ENCODE measurements at regions not wholly inside any gene's neighbourhood (a gene's known extent, or its start where the extent isn't known, plus 50 kb on each side); places are given as distances from the start of the nearest gene placed in this dataset.

DNA sequence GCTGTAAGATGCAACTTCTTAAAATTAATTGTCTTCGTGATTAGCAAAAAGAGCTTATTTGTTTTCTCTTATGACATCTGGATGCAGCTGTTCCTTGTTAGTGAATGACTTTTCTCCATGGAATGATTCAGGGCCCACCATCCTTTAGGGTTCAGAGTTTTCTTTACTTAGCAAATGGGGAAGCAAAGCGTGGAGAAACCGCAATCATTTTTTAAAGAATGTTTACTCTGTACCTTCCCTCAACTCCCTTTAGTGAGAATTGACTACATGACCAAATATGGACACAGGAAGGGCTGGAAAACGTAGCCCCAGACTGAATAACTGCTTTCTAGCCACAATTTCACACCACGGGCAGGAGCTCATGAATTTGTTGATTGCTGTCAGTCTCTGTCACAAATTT, 130.1 kb downstream of the EDEM1 start:
- Histone ChIP-seq H3K9me3 (no peaks in the 10 kb centered on the region), H3K4me3 (no peak overlapping the region), H3K27me3 (replicated peaks; ENCODE audit: insufficient read depth) (no peaks in the 10 kb centered on the region), H3K36me3 (no peaks in the 10 kb centered on the region), H3K4me1 (replicated peaks) (no peaks in the 10 kb centered on the region), H3K27ac (no peak overlapping the region)
- intact Hi-C loops (cut with DNase I) = no loop called here
- DNase-seq (ENCODE audit: low spot score) = no peak
- TF ChIP-seq POLR2AphosphoS5 (IDR thresholded peaks at IDR 0.05) = no peak
- TF ChIP-seq POLR2A (IDR thresholded peaks at IDR 0.05) = no peak
- TF ChIP-seq CTCF (IDR thresholded peaks at IDR 0.05) = no peak
- 60% methylated on average over 5 of the region's 5 CpGs for WGBS

GRCh38 chr3:5319454-5319853, 131.9 kb downstream of the EDEM1 start:
- Histone ChIP-seq H3K4me1 (replicated peaks) (no peaks in the 10 kb centered on the region), H3K27ac (no peak overlapping the region), H3K27me3 (replicated peaks; ENCODE audit: insufficient read depth) (no peaks in the 10 kb centered on the region), H3K9me3 (no peaks in the 10 kb centered on the region), H3K36me3 (no peaks in the 10 kb centered on the region), H3K4me3 (no peak overlapping the region)
- 93% methylated on average over 2 of the region's 2 CpGs for WGBS
- no peak for DNase-seq (ENCODE audit: low spot score)
- no peak for TF ChIP-seq POLR2A (IDR thresholded peaks at IDR 0.05)
- no peak for TF ChIP-seq CTCF (IDR thresholded peaks at IDR 0.05)
- TF ChIP-seq POLR2AphosphoS5 (IDR thresholded peaks at IDR 0.05) = no peak
- intact Hi-C loops (cut with DNase I) = no loop called here

- Histone ChIP-seq H3K27ac (no peak overlapping the region), H3K4me3 (no peak overlapping the region), H3K9me3 (no peaks in the 10 kb centered on the region), H3K27me3 (replicated peaks; ENCODE audit: insufficient read depth) (no peaks in the 10 kb centered on the region), H3K4me1 (replicated peaks) (no peaks in the 10 kb centered on the region), H3K36me3 (no peaks in the 10 kb centered on the region)
- intact Hi-C loops (cut with DNase I) = no loop called here
- DNase-seq (ENCODE audit: low spot score) = no peak
- TF ChIP-seq POLR2AphosphoS5 (IDR thresholded peaks at IDR 0.05) (no peak), CTCF (IDR thresholded peaks at IDR 0.05) (no peak), POLR2A (IDR thresholded peaks at IDR 0.05) (no peak)
Observed at GRCh38 chr3:5321666-5322340, 134.3 kb downstream of the EDEM1 start.

GRCh38 chr3:5324780-5325179, 137.3 kb downstream of the EDEM1 start:
- no peaks in the 10 kb centered on the region for H3K36me3 ChIP-seq
- TF ChIP-seq POLR2A (IDR thresholded peaks at IDR 0.05) (no peak), POLR2AphosphoS5 (IDR thresholded peaks at IDR 0.05) (no peak), CTCF (IDR thresholded peaks at IDR 0.05) (no peak)
- H3K27ac ChIP-seq = no peak overlapping the region
- H3K9me3 ChIP-seq = no peaks in the 10 kb centered on the region
- 58% methylated on average over 4 of the region's 4 CpGs for WGBS
- H3K4me1 ChIP-seq (replicated peaks) = no peaks in the 10 kb centered on the region
- H3K4me3 ChIP-seq = no peak overlapping the region
- intact Hi-C loops (cut with DNase I) = no loop called here
- no peaks in the 10 kb centered on the region for H3K27me3 ChIP-seq (replicated peaks; ENCODE audit: insufficient read depth)
- DNase-seq (ENCODE audit: low spot score) = no peak

DNA sequence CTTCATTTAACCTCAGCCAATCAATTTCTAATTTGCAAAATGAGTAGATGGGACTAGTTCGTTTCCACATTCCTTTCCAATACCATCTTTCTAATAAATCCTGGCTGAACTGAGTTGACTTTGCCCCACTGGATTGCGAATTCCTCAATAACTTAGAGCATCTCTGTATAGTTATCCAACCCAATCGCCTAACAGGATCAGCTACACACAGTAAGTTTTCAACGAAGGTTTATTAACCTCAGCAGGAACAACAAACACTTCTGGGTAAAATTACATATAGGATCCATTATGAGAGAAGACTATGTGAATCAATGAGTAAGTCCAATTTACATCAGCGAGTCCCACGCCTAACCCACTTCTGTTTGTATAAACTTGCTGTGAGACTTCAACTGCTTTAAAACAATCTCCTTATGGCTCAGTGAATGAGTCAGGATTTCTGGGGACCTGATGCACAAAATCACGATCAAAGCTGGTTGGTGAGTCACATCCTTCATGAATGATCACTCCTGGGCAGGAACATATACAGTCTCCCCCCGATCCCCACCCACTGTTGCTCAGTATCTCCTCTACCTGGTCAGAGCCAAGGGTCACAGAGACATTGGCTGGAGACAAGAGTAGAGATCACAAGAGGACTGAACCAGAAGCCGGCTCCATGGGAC, 142.8 kb downstream of the EDEM1 start:
- Histone ChIP-seq H3K4me3 (no peak overlapping the region), H3K4me1 (replicated peaks) (no peaks in the 10 kb centered on the region), H3K36me3 (no peaks in the 10 kb centered on the region), H3K27ac (no peak overlapping the region), H3K9me3 (no peaks in the 10 kb centered on the region), H3K27me3 (replicated peaks; ENCODE audit: insufficient read depth) (no peaks in the 10 kb centered on the region)
- WGBS = 71% methylated on average over 9 of the region's 9 CpGs
- no peak for TF ChIP-seq POLR2AphosphoS5 (IDR thresholded peaks at IDR 0.05)
- TF ChIP-seq CTCF (IDR thresholded peaks at IDR 0.05) = no peak
- no peak for TF ChIP-seq POLR2A (IDR thresholded peaks at IDR 0.05)
- intact Hi-C loops (cut with DNase I) = no loop called here
- no peak for DNase-seq (ENCODE audit: low spot score)

Data from prostate gland (tissue), 2 donors.